ENCODE measurements at regions not wholly inside any gene's neighbourhood (a gene's known extent, or its start where the extent isn't known, plus 50 kb on each side); places are given as distances from the start of the nearest gene placed in this dataset.
"Not testable (repeated sequence)": the region's sequence is repeated elsewhere in the genome, so short reads cannot be mapped to it uniquely, and the experiment has no call there.

- no peak for DNase-seq (ENCODE audit: low read depth in 2 of 2)
Measured at GRCh38 chr2:236988690-236989624, 96.7 kb upstream of the COPS8 start.

DNA sequence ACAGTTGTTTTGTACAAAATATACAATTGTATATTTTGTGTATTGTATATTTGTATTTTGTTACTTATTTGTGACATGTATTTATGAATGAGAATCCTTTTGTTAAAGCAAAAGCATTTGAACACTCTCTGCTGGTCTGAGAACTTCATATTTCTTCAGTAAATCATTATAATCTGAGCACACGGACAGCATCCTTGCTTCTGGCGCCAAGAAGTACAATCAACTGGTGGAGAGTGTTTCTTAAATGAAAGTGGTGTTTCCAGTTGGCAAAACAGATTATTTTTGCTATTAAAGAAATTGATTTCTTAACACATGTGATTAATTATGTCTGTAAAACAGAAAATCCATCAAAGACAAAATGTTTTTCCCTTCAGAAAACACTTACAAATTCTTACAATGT is 95.1 kb upstream of the COPS8 start:
- DNase-seq (ENCODE audit: low read depth in 2 of 2): no peak

GRCh38 chr2:236991874-236992273 is 93.8 kb upstream of the COPS8 start:
- no peak for DNase-seq (ENCODE audit: low read depth in 2 of 2)

GRCh38 chr2:236993286-236993685 is 92.4 kb upstream of the COPS8 start:
- DNase-seq (ENCODE audit: low read depth in 2 of 2): no peak

- no peak for DNase-seq (ENCODE audit: low read depth in 2 of 2)
Measured at GRCh38 chr2:236994361-236994760, 91.3 kb upstream of the COPS8 start.

- no peak for DNase-seq (ENCODE audit: low read depth in 2 of 2)
Measured at GRCh38 chr2:236997069-236997715, 88.5 kb upstream of the COPS8 start.

DNA sequence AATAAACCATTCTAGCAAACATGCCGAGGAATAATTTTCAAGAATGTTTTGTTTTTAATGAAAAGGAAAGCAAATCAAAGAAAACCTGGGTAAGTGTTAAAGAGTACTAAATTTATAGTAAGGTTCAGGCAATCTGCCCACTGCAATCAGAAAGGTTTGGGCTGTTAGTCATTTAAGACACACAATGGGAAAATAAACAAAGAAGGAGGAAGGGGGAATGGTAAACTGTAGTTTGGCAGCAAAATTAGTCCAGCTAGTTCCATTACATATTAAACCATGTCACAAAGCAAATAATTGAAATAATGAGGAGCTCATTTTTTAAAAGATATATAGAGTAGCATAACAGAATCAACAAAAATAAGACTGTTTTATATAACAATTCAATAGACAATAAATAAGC is 87.5 kb upstream of the COPS8 start:
- DNase-seq (ENCODE audit: low read depth in 2 of 2): no peak

GRCh38 chr2:236998758-236999157 is 86.9 kb upstream of the COPS8 start:
- DNase-seq (ENCODE audit: low read depth in 2 of 2): no peak

DNA sequence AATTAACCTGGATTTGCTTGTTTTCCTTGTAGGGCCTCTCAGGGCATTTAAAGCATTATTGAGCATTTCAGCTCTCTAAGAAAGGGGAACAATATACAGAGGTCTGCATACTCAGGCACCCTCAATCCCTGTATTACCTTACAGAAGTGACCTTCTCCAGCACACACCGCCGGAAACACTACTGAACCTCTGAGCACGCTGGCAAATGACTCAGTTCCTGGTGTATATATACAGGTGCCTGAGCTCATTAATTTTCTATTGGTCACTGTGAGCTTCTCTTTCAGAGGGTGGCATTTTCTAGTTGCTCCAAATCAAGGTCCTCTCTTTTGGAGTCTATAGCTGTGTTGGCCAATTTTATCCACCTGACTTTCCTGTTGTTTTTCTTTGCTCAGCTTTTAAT is 85.2 kb upstream of the COPS8 start:
- DNase-seq (ENCODE audit: low read depth in 2 of 2): no peak

DNA sequence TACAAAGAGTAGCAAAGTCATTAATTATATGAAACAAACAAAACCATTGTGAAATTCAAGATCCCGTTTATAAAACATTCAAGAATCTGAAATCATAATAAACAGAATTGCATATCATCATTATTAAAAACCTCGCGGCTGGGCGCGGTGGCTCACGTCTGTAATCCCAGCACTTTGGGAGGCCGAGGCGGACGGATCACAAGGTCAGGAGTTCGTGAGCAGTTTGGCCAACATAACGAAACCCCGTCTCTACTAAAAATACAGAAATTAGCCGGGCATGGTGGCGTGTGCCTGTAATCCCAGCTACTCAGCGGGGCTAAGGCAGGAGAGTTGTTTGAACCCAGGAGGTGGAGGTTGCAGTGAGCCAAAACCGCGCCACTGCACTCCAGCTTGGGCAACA is 80.3 kb upstream of the COPS8 start:
- DNase-seq (ENCODE audit: low read depth in 2 of 2): not testable (repeated sequence)

- DNase-seq (ENCODE audit: low read depth in 2 of 2): no peak
Measured at GRCh38 chr2:237011206-237011795, 74.4 kb upstream of the COPS8 start.

GRCh38 chr2:237012004-237012403 is 73.7 kb upstream of the COPS8 start:
- DNase-seq (ENCODE audit: low read depth in 2 of 2): no peak

GRCh38 chr2:237012577-237013267 is 73.0 kb upstream of the COPS8 start:
- peak; percentile 61 for DNase-seq (ENCODE audit: low read depth in 2 of 2)

GRCh38 chr2:237016121-237016915 is 69.4 kb upstream of the COPS8 start:
- no peak for DNase-seq (ENCODE audit: low read depth in 2 of 2)

- DNase-seq (ENCODE audit: low read depth in 2 of 2): peak; percentile 63 to 69
Measured at GRCh38 chr2:237020090-237020489, 65.6 kb upstream of the COPS8 start.

GRCh38 chr2:237022533-237022932 is 63.2 kb upstream of the COPS8 start:
- DNase-seq (ENCODE audit: low read depth in 2 of 2): no peak

DNA sequence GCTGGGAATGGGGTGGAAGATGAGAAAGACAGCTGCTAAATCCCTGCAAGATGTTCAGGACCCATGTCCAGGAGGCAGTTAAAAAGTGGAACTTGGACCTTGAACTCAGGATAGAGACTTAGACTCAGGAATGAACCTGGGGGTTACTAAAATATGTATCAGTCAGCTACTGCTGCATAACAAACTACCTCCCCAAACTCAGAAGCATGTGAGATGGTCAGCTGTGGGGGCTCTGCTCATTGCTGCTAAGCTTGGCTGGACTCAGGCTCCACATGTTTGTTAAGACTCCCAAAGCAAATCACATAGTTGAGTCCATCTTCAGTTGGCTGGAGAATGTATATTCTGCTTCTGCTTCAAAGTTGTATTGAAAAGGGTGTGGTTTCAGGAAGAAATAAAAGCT is 61.4 kb upstream of the COPS8 start:
- no peak for DNase-seq (ENCODE audit: low read depth in 2 of 2)

- DNase-seq (ENCODE audit: low read depth in 2 of 2): peak; percentile 85 to 88
Measured at GRCh38 chr2:237025090-237025865, 60.4 kb upstream of the COPS8 start.

DNA sequence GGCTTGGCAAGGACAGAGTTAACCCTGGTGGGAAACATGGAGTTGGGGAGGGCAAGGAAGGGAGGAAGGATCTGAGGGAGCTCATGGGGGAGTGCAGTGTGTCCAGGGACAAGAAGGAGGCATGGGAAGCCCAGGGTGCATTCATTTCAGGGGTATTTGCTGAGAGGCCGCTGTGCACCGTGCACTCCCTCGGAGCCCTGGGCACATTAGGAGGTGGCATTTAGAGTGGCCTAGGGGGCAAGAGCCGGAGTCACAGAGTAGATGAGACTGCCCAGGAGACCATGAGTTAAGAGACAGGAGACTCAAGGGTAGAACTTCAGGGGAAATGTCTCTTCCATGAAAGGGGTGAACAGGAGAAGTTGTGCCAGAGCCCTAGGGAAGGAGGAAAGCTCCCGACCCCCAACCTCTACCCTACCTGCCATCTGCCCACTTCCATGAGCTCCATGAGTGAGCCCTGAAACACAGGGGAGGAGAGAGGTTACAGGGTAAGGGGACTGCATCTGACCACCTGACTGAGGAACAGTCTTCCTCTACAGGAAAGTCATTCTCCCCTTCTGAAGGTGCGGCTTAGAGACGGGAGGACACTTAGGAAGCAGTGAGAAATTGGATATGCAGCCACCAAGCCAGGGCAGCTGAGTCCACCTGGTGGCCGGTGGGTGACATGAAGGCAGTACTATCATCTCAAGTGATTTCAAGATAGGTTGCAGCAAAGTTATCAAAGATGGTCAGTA is 58.5 kb upstream of the COPS8 start:
- DNase-seq (ENCODE audit: low read depth in 2 of 2): peak; percentile 57 to 60

DNA sequence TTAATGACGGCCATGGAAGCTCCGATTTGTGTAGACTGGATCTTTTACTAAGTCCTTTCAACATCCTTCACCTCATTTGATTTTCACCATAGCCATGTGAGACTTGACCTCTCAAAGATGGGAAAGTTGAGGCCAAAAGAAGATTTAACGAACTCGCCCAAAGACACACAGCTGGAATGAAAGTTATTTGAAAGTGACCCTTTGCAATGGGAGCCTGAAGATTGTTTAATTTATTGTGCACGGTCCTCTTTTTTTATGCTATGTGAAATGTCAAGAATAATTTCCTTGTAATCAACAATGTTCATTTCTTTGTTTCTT is 58.0 kb upstream of the COPS8 start:
- no peak for DNase-seq (ENCODE audit: low read depth in 2 of 2)

Data from fibroblast of skin of left quadriceps (primary cell).